ENCODE measurements at regions not wholly inside any gene's neighbourhood (a gene's known extent, or its start where the extent isn't known, plus 50 kb on each side); places are given as distances from the start of the nearest gene placed in this dataset.

- ATAC-seq (ENCODE audit: low read depth): no peak
- no peak overlapping the region for H3K27ac ChIP-seq (ENCODE audit: poor library complexity, severe bottlenecking)
- H3K9me3 ChIP-seq (ENCODE audit: severe bottlenecking): no peaks in the 10 kb centered on the region
These were observed 286.9 kb upstream of the EMCN start for GRCh38 chr4:100804576-100805360.

GRCh38 chr4:100803751-100804150 lies 285.9 kb upstream of the EMCN start:
- no peak for DNase-seq (ENCODE audit: low spot score)

More at GRCh38 chr4:100804576-100805360, 286.9 kb upstream of the EMCN start:
- H3K4me3 ChIP-seq (ENCODE audit: severe bottlenecking): no peak overlapping the region
- H3K36me3 ChIP-seq (ENCODE audit: low read depth): no peaks in the 10 kb centered on the region
- no peaks in the 10 kb centered on the region for H3K4me1 ChIP-seq (ENCODE audit: insufficient read depth, poor library complexity, severe bottlenecking)
- no peak for TF ChIP-seq CTCF (IDR thresholded peaks at IDR 0.05; ENCODE audit: poor library complexity, severe bottlenecking)
- DNase-seq (ENCODE audit: low spot score): no peak
- H3K27me3 ChIP-seq (ENCODE audit: insufficient read depth, poor library complexity, severe bottlenecking): no peaks in the 10 kb centered on the region

GRCh38 chr4:100799761-100800539 lies 282.1 kb upstream of the EMCN start:
- Histone ChIP-seq H3K4me1 (ENCODE audit: insufficient read depth, poor library complexity, severe bottlenecking) (no peaks in the 10 kb centered on the region), H3K4me3 (ENCODE audit: severe bottlenecking) (no peak overlapping the region), H3K27ac (ENCODE audit: poor library complexity, severe bottlenecking) (no peak overlapping the region), H3K9me3 (ENCODE audit: severe bottlenecking) (no peaks in the 10 kb centered on the region), H3K36me3 (ENCODE audit: low read depth) (no peaks in the 10 kb centered on the region), H3K27me3 (ENCODE audit: insufficient read depth, poor library complexity, severe bottlenecking) (no peaks in the 10 kb centered on the region)
- DNase-seq (ENCODE audit: low spot score) (no peak), ATAC-seq (ENCODE audit: low read depth) (no peak)
- no peak for TF ChIP-seq CTCF (IDR thresholded peaks at IDR 0.05; ENCODE audit: poor library complexity, severe bottlenecking)

More at GRCh38 chr4:100803751-100804150, 285.9 kb upstream of the EMCN start:
- no peak overlapping the region for H3K4me3 ChIP-seq (ENCODE audit: severe bottlenecking)
- H3K9me3 ChIP-seq (ENCODE audit: severe bottlenecking): no peaks in the 10 kb centered on the region
- H3K36me3 ChIP-seq (ENCODE audit: low read depth): no peaks in the 10 kb centered on the region
- no peak for ATAC-seq (ENCODE audit: low read depth)
- no peak overlapping the region for H3K27ac ChIP-seq (ENCODE audit: poor library complexity, severe bottlenecking)
- H3K4me1 ChIP-seq (ENCODE audit: insufficient read depth, poor library complexity, severe bottlenecking): no peaks in the 10 kb centered on the region
- no peak for TF ChIP-seq CTCF (IDR thresholded peaks at IDR 0.05; ENCODE audit: poor library complexity, severe bottlenecking)
- H3K27me3 ChIP-seq (ENCODE audit: insufficient read depth, poor library complexity, severe bottlenecking): no peaks in the 10 kb centered on the region

GRCh38 chr4:100797791-100798190 lies 280.0 kb upstream of the EMCN start:
- no peak overlapping the region for H3K27ac ChIP-seq (ENCODE audit: poor library complexity, severe bottlenecking)
- H3K4me3 ChIP-seq (ENCODE audit: severe bottlenecking): no peak overlapping the region
- DNase-seq (ENCODE audit: low spot score) (no peak), ATAC-seq (ENCODE audit: low read depth) (no peak)
- no peaks in the 10 kb centered on the region for H3K27me3 ChIP-seq (ENCODE audit: insufficient read depth, poor library complexity, severe bottlenecking)
- H3K36me3 ChIP-seq (ENCODE audit: low read depth): no peaks in the 10 kb centered on the region
- no peak for TF ChIP-seq CTCF (IDR thresholded peaks at IDR 0.05; ENCODE audit: poor library complexity, severe bottlenecking)
- no peaks in the 10 kb centered on the region for H3K4me1 ChIP-seq (ENCODE audit: insufficient read depth, poor library complexity, severe bottlenecking)
- no peaks in the 10 kb centered on the region for H3K9me3 ChIP-seq (ENCODE audit: severe bottlenecking)

Measured in RWPE2 (cell line).